ENCODE measurements at regions not wholly inside any gene's neighbourhood (a gene's known extent, or its start where the extent isn't known, plus 50 kb on each side); places are given as distances from the start of the nearest gene placed in this dataset.

GRCh38 chr3:21934591-21934990, 183.6 kb upstream of the ZNF385D start:
- no peak overlapping the region for H3K14ac ChIP-seq (ENCODE audit: insufficient read length)
- H3K4me1 ChIP-seq (replicated peaks in 1 of 4; ENCODE audit: control insufficient read depth in 3 of 4, insufficient read depth in 4 of 4, low read length in 3 of 4): no peaks in the 10 kb centered on the region
- no peak overlapping the region for H2BK15ac ChIP-seq (ENCODE audit: low read length)
- no peaks in the 10 kb centered on the region for H3K79me1 ChIP-seq (ENCODE audit: low read depth, low read length)
- no peaks in the 10 kb centered on the region for H3K27me3 ChIP-seq (replicated peaks in 1 of 4; ENCODE audit: control insufficient read depth in 3 of 4, extremely low read depth in 1 of 4, insufficient read depth in 3 of 4, low read length in 3 of 4)
- no peak for FAIRE-seq
- DNase-seq (ENCODE audit: low read depth in 1 of 2, low spot score in 2 of 2): no peak
- no peak overlapping the region for H3K9ac ChIP-seq (replicated peaks in 1 of 4; ENCODE audit: extremely low read depth in 1 of 4, low read depth in 3 of 4, low read length in 3 of 4)
- no peak overlapping the region for H3K4me2 ChIP-seq (ENCODE audit: insufficient read depth in 1 of 2, low read depth in 2 of 2, low read length in 2 of 2)
- no peaks in the 10 kb centered on the region for H3K9me3 ChIP-seq (ENCODE audit: insufficient read depth in 2 of 2, low read depth in 1 of 2, low read length in 1 of 2)
- H4K20me1 ChIP-seq (replicated peaks in 1 of 2; ENCODE audit: control insufficient read depth in 1 of 2, insufficient read depth in 2 of 2, low read length in 2 of 2): no peaks in the 10 kb centered on the region
- H3K23me2 ChIP-seq (ENCODE audit: low read depth, low read length): no peaks in the 10 kb centered on the region
- H3K36me3 ChIP-seq (ENCODE audit: control insufficient read depth in 2 of 4, insufficient read depth in 4 of 4, low read length in 3 of 4): no peaks in the 10 kb centered on the region
- H2BK20ac ChIP-seq (ENCODE audit: low read length): no peak overlapping the region
- H4K8ac ChIP-seq (ENCODE audit: extremely low read depth, insufficient read depth, low read length): no peak overlapping the region
- no peak overlapping the region for H3K27ac ChIP-seq (ENCODE audit: low read depth, low read length)
- no peak overlapping the region for H2BK5ac ChIP-seq (ENCODE audit: low read depth, low read length)
- H2AFZ ChIP-seq (ENCODE audit: low read length): no peak overlapping the region
- H4K5ac ChIP-seq (ENCODE audit: insufficient read length, low read depth, low read length): no peak overlapping the region
- ChIA-PET CTCF (ENCODE audit: partially characterized antibody) (no interaction called here), POLR2A (ENCODE audit: partially characterized antibody) (no interaction called here)
- no peak overlapping the region for H2AK5ac ChIP-seq (ENCODE audit: low read depth, low read length)
- no peak overlapping the region for H3K4ac ChIP-seq (replicated peaks; ENCODE audit: insufficient read length, low read depth, low read length)
- no peak overlapping the region for H3K23ac ChIP-seq (ENCODE audit: insufficient read length)
- H2BK120ac ChIP-seq (replicated peaks; ENCODE audit: low read depth, low read length): no peak overlapping the region
- H3K4me3 ChIP-seq (ENCODE audit: extremely low read depth in 1 of 4, insufficient read depth in 2 of 4, low read depth in 3 of 4, low read length in 4 of 4): no peak overlapping the region
- TF ChIP-seq CTBP2 (IDR thresholded peaks at IDR 0.05; ENCODE audit: borderline replicate concordance, insufficient read depth, insufficient read length, low read length): no peak
- TF ChIP-seq EGR1 (IDR thresholded peaks at IDR 0.05; ENCODE audit: borderline replicate concordance, low read depth, low read length): no peak
- TF ChIP-seq BACH1 (IDR thresholded peaks at IDR 0.05; ENCODE audit: low read length): no peak
- no peak for TF ChIP-seq ATF2 (IDR thresholded peaks at IDR 0.05; ENCODE audit: low read length)
- TF ChIP-seq CBX8 (IDR thresholded peaks at IDR 0.05; ENCODE audit: borderline replicate concordance, low read depth, low read length): no peak
- no peak for TF ChIP-seq TAF7 (optimal IDR thresholded peaks at IDR 0.05; ENCODE audit: borderline replicate concordance, low read depth, low read length)
- TF ChIP-seq NANOG (IDR thresholded peaks at IDR 0.05; ENCODE audit: insufficient read depth, low read depth, low read length, poor library complexity, severe bottlenecking): no peak
- TF ChIP-seq POU5F1 (IDR thresholded peaks at IDR 0.05; ENCODE audit: low read depth, low read length): no peak
- TF ChIP-seq JUN (IDR thresholded peaks at IDR 0.05; ENCODE audit: low read depth, low read length): no peak
- TF ChIP-seq SAP30 (IDR thresholded peaks at IDR 0.05; ENCODE audit: insufficient read depth, insufficient replicate concordance, low read length): no peak
- TF ChIP-seq KDM1A (IDR thresholded peaks at IDR 0.05; ENCODE audit: borderline replicate concordance, low read length): no peak
- H2BK12ac ChIP-seq (ENCODE audit: low read depth, low read length): no peak overlapping the region
- H4K91ac ChIP-seq (replicated peaks; ENCODE audit: insufficient read length, low read length): no peak overlapping the region
- H3K79me2 ChIP-seq (ENCODE audit: control insufficient read depth in 1 of 2, insufficient read depth in 2 of 2, low read length in 2 of 2): no peaks in the 10 kb centered on the region
- H3K18ac ChIP-seq (ENCODE audit: extremely low read depth, low read length): no peak overlapping the region
- no peak overlapping the region for H3K56ac ChIP-seq (replicated peaks; ENCODE audit: insufficient read length, low read depth, low read length)

Data from H1 (cell line).